Activated CD4-positive, alpha-beta T cell treated with anti-CD3 and anti-CD28 coated beads, Interleukin-2, amount 50 U/mL, for 48 hours (primary cell): ENCODE measurements at regions not wholly inside any gene's neighbourhood (a gene's known extent, or its start where the extent isn't known, plus 50 kb on each side); places are given as distances from the start of the nearest gene placed in this dataset.
"Not testable (repeated sequence)": the region's sequence is repeated elsewhere in the genome, so short reads cannot be mapped to it uniquely, and the experiment has no call there.

ENCODE experiments used
- DNase-seq, 2 experiments: peaks; one replicate each; pipeline ENCODE4 v3.0.0-alpha.2; 2020

- no peak for DNase-seq
These were observed 527.6 kb upstream of the CA10 start for GRCh38 chr17:52686140-52686539.

GRCh38 chr17:52681480-52681879 lies 523.0 kb upstream of the CA10 start:
- DNase-seq: no peak

GRCh38 chr17:52678211-52678610 lies 519.7 kb upstream of the CA10 start:
- no peak for DNase-seq

GRCh38 chr17:52674686-52675085 lies 516.2 kb upstream of the CA10 start:
- DNase-seq: no peak

- no peak for DNase-seq
These were observed 515.3 kb upstream of the CA10 start for GRCh38 chr17:52673791-52674190.

GRCh38 chr17:52666264-52666663 lies 507.8 kb upstream of the CA10 start:
- no peak for DNase-seq

GRCh38 chr17:52660692-52661091 lies 502.2 kb upstream of the CA10 start:
- no peak for DNase-seq

GRCh38 chr17:52653014-52653413 lies 494.5 kb upstream of the CA10 start:
- no peak for DNase-seq

- no peak for DNase-seq
These were observed 490.5 kb upstream of the CA10 start for GRCh38 chr17:52648995-52649394.

GRCh38 chr17:52647411-52647810 lies 488.9 kb upstream of the CA10 start:
- DNase-seq: no peak

- DNase-seq: no peak
These were observed 477.9 kb upstream of the CA10 start for GRCh38 chr17:52636443-52636842.

GRCh38 chr17:52606590-52606989 lies 448.1 kb upstream of the CA10 start:
- DNase-seq: no peak

- DNase-seq: no peak
These were observed 447.6 kb upstream of the CA10 start for GRCh38 chr17:52606098-52606497.

GRCh38 chr17:52604105-52604504 lies 445.6 kb upstream of the CA10 start:
- no peak for DNase-seq

- DNase-seq: not testable (repeated sequence)
These were observed 439.1 kb upstream of the CA10 start for GRCh38 chr17:52597452-52598215.

- DNase-seq: no peak
These were observed 436.0 kb upstream of the CA10 start for GRCh38 chr17:52594516-52594915.

- DNase-seq: no peak
These were observed 388.5 kb upstream of the CA10 start for GRCh38 chr17:52546990-52547389.

- DNase-seq: no peak
These were observed 388.0 kb upstream of the CA10 start for GRCh38 chr17:52546493-52546892.

- no peak for DNase-seq
These were observed 378.9 kb upstream of the CA10 start for GRCh38 chr17:52537421-52537820.

GRCh38 chr17:52536489-52536888 lies 378.0 kb upstream of the CA10 start:
- DNase-seq: no peak

GRCh38 chr17:52532373-52532772 lies 373.9 kb upstream of the CA10 start:
- no peak for DNase-seq

GRCh38 chr17:52524096-52524637 lies 365.7 kb upstream of the CA10 start:
- no peak for DNase-seq

- DNase-seq: no peak
These were observed 358.7 kb upstream of the CA10 start for GRCh38 chr17:52517176-52517575.

GRCh38 chr17:52515927-52516326 lies 357.4 kb upstream of the CA10 start:
- no peak for DNase-seq

- no peak for DNase-seq
These were observed 347.1 kb upstream of the CA10 start for GRCh38 chr17:52505601-52506000.
